Rectal smooth muscle tissue (tissue), 1 donor: ENCODE measurements at regions not wholly inside any gene's neighbourhood (a gene's known extent, or its start where the extent isn't known, plus 50 kb on each side); places are given as distances from the start of the nearest gene placed in this dataset.

Experiments used
- H3K27ac ChIP-seq: one replicate; pipeline ENCODE4 v1.7.0; 2013; ENCODE audit warnings: low read depth, low read length, inconsistent platforms
- H3K27me3 ChIP-seq: one replicate; pipeline ENCODE4 v1.7.0; 2013; ENCODE audit warnings: low read length; ENCODE audit not compliant: control insufficient read depth, insufficient read depth
- H3K36me3 ChIP-seq: one replicate; pipeline ENCODE4 v1.7.0; 2013; ENCODE audit warnings: low read length; ENCODE audit not compliant: control insufficient read depth, insufficient read depth
- H3K4me1 ChIP-seq: one replicate; pipeline ENCODE4 v1.7.0; 2013; ENCODE audit warnings: low read length; ENCODE audit not compliant: control insufficient read depth, insufficient read depth
- H3K4me3 ChIP-seq: one replicate; pipeline ENCODE4 v1.7.0; 2013; ENCODE audit warnings: low read length
- H3K9ac ChIP-seq: one replicate; pipeline ENCODE4 v1.7.0; 2013; ENCODE audit warnings: low read length

GRCh38 chr1:224510880-224511645 is 76.5 kb upstream of the WDR26 start:
- Histone ChIP-seq H3K36me3 (no peaks in the 10 kb centered on the region), H3K9ac (no peak overlapping the region), H3K4me1 (no peaks in the 10 kb centered on the region)

GRCh38 chr1:224512600-224513151 is 78.1 kb upstream of the WDR26 start:
- Histone ChIP-seq H3K4me3 (no peak overlapping the region), H3K27me3 (no peaks in the 10 kb centered on the region), H3K36me3 (no peaks in the 10 kb centered on the region), H3K9ac (no peak overlapping the region), H3K4me1 (no peaks in the 10 kb centered on the region), H3K27ac (no peak overlapping the region)

More at GRCh38 chr1:224510880-224511645, 76.5 kb upstream of the WDR26 start:
- H3K4me3 ChIP-seq, result no peak overlapping the region
- no peaks in the 10 kb centered on the region for H3K27me3 ChIP-seq
- H3K27ac ChIP-seq, result no peak overlapping the region

- Histone ChIP-seq H3K27ac (no peak overlapping the region), H3K4me3 (no peak overlapping the region), H3K4me1 (no peaks in the 10 kb centered on the region), H3K27me3 (no peaks in the 10 kb centered on the region), H3K9ac (no peak overlapping the region), H3K36me3 (no peaks in the 10 kb centered on the region)
Measured at GRCh38 chr1:224513383-224513782, 78.8 kb upstream of the WDR26 start.

GRCh38 chr1:224513787-224514209 is 79.2 kb upstream of the WDR26 start:
- Histone ChIP-seq H3K9ac (no peak overlapping the region), H3K27ac (no peak overlapping the region), H3K4me3 (no peak overlapping the region), H3K4me1 (no peaks in the 10 kb centered on the region), H3K27me3 (no peaks in the 10 kb centered on the region), H3K36me3 (no peaks in the 10 kb centered on the region)

GRCh38 chr1:224517171-224517570 is 82.6 kb upstream of the WDR26 start:
- H3K27ac ChIP-seq, result no peak overlapping the region
- no peaks in the 10 kb centered on the region for H3K36me3 ChIP-seq
- no peaks in the 10 kb centered on the region for H3K4me1 ChIP-seq
- no peaks in the 10 kb centered on the region for H3K27me3 ChIP-seq
- no peak overlapping the region for H3K4me3 ChIP-seq
- H3K9ac ChIP-seq, result no peak overlapping the region

GRCh38 chr1:224518528-224518927 is 83.9 kb upstream of the WDR26 start:
- H3K36me3 ChIP-seq, result no peaks in the 10 kb centered on the region
- no peak overlapping the region for H3K9ac ChIP-seq
- H3K4me1 ChIP-seq, result no peaks in the 10 kb centered on the region
- no peak overlapping the region for H3K4me3 ChIP-seq
- no peak overlapping the region for H3K27ac ChIP-seq
- no peaks in the 10 kb centered on the region for H3K27me3 ChIP-seq

GRCh38 chr1:224519874-224520273 is 85.3 kb upstream of the WDR26 start:
- no peaks in the 10 kb centered on the region for H3K4me1 ChIP-seq
- H3K27ac ChIP-seq, result no peak overlapping the region
- no peak overlapping the region for H3K4me3 ChIP-seq
- no peaks in the 10 kb centered on the region for H3K36me3 ChIP-seq
- H3K9ac ChIP-seq, result no peak overlapping the region
- H3K27me3 ChIP-seq, result no peaks in the 10 kb centered on the region

GRCh38 chr1:224520808-224521207 is 86.2 kb upstream of the WDR26 start:
- no peaks in the 10 kb centered on the region for H3K27me3 ChIP-seq
- no peaks in the 10 kb centered on the region for H3K4me1 ChIP-seq
- no peak overlapping the region for H3K9ac ChIP-seq
- H3K36me3 ChIP-seq, result no peaks in the 10 kb centered on the region
- no peak overlapping the region for H3K27ac ChIP-seq
- H3K4me3 ChIP-seq, result no peak overlapping the region

- H3K4me1 ChIP-seq, result no peaks in the 10 kb centered on the region
Measured at GRCh38 chr1:224521904-224522734, 87.5 kb upstream of the WDR26 start.

GRCh38 chr1:224523676-224524075 is 89.1 kb upstream of the WDR26 start:
- no peak overlapping the region for H3K4me3 ChIP-seq
- H3K4me1 ChIP-seq, result no peaks in the 10 kb centered on the region
- H3K27me3 ChIP-seq, result no peaks in the 10 kb centered on the region
- H3K27ac ChIP-seq, result no peak overlapping the region
- H3K36me3 ChIP-seq, result no peaks in the 10 kb centered on the region
- H3K9ac ChIP-seq, result no peak overlapping the region

More at GRCh38 chr1:224521904-224522734, 87.5 kb upstream of the WDR26 start:
- Histone ChIP-seq H3K4me3 (no peak overlapping the region), H3K36me3 (no peaks in the 10 kb centered on the region), H3K27me3 (no peaks in the 10 kb centered on the region), H3K9ac (no peak overlapping the region), H3K27ac (no peak overlapping the region)

GRCh38 chr1:224524679-224525078 is 90.1 kb upstream of the WDR26 start:
- no peak overlapping the region for H3K4me3 ChIP-seq
- no peaks in the 10 kb centered on the region for H3K36me3 ChIP-seq
- H3K27me3 ChIP-seq, result no peaks in the 10 kb centered on the region

GRCh38 chr1:224525411-224526040 is 90.6 kb upstream of the CNIH3 start:
- H3K4me3 ChIP-seq, result no peak overlapping the region
- H3K4me1 ChIP-seq, result no peaks in the 10 kb centered on the region
- no peak overlapping the region for H3K9ac ChIP-seq
- H3K27ac ChIP-seq, result no peak overlapping the region
- H3K36me3 ChIP-seq, result no peaks in the 10 kb centered on the region
- H3K27me3 ChIP-seq, result no peaks in the 10 kb centered on the region

More at GRCh38 chr1:224524679-224525078, 90.1 kb upstream of the WDR26 start:
- Histone ChIP-seq H3K9ac (no peak overlapping the region), H3K4me1 (no peaks in the 10 kb centered on the region), H3K27ac (no peak overlapping the region)
